ENCODE measurements at regions not wholly inside any gene's neighbourhood (a gene's known extent, or its start where the extent isn't known, plus 50 kb on each side); places are given as distances from the start of the nearest gene placed in this dataset.

- no peak overlapping the region for H3K4me3 ChIP-seq
- H3K9me3 ChIP-seq: no peaks in the 10 kb centered on the region
- 97% methylated on average over 1 of the region's 1 CpG for WGBS
- no peaks in the 10 kb centered on the region for H3K27me3 ChIP-seq
- TF ChIP-seq EP300 (IDR thresholded peaks at IDR 0.05): no peak
- no peak for TF ChIP-seq POLR2A (IDR thresholded peaks at IDR 0.05)
- TF ChIP-seq, protein P1, sequence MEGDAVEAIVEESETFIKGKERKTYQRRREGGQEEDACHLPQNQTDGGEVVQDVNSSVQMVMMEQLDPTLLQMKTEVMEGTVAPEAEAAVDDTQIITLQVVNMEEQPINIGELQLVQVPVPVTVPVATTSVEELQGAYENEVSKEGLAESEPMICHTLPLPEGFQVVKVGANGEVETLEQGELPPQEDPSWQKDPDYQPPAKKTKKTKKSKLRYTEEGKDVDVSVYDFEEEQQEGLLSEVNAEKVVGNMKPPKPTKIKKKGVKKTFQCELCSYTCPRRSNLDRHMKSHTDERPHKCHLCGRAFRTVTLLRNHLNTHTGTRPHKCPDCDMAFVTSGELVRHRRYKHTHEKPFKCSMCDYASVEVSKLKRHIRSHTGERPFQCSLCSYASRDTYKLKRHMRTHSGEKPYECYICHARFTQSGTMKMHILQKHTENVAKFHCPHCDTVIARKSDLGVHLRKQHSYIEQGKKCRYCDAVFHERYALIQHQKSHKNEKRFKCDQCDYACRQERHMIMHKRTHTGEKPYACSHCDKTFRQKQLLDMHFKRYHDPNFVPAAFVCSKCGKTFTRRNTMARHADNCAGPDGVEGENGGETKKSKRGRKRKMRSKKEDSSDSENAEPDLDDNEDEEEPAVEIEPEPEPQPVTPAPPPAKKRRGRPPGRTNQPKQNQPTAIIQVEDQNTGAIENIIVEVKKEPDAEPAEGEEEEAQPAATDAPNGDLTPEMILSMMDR (IDR thresholded peaks at IDR 0.05): no peak
- no peak for TF ChIP-seq POLR2AphosphoS5 (IDR thresholded peaks at IDR 0.05)
- DNase-seq (ENCODE audit: low spot score in 2 of 2): no peak
- no peaks in the 10 kb centered on the region for H3K36me3 ChIP-seq
- H3K4me1 ChIP-seq: no peaks in the 10 kb centered on the region
- H3K27ac ChIP-seq: no peak overlapping the region
These were observed 136.0 kb downstream of the GJA1 start for GRCh38 chr6:121571455-121571854.

DNA sequence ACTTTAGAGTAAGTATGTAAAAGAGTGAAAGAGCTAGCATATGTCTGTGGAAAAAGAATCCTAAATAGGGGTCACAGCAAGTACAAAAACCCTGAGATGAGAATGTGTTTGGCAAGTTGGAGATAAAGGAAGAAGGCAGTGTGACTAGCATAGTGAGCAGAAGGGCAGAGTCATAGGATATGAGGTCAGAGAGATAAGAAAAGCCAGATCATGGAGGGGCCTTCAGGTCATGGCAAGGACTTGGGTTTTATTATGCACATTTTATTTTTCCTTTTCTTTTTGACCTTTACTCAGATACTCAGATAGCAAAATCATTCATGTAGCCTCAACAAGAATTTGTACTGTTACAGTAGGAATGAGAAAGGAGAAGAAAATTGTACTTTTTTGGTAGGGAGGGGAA, 138.0 kb downstream of the GJA1 start:
- H3K9me3 ChIP-seq: no peaks in the 10 kb centered on the region
- no peaks in the 10 kb centered on the region for H3K4me1 ChIP-seq
- DNase-seq (ENCODE audit: low spot score in 2 of 2): no peak
- TF ChIP-seq POLR2AphosphoS5 (IDR thresholded peaks at IDR 0.05) (no peak), EP300 (IDR thresholded peaks at IDR 0.05) (no peak), POLR2A (IDR thresholded peaks at IDR 0.05) (no peak)
- TF ChIP-seq, protein P1 (IDR thresholded peaks at IDR 0.05): no peak
- H3K27me3 ChIP-seq: no peaks in the 10 kb centered on the region
- no peaks in the 10 kb centered on the region for H3K36me3 ChIP-seq
- H3K4me3 ChIP-seq: no peak overlapping the region
- H3K27ac ChIP-seq: no peak overlapping the region

GRCh38 chr6:121578216-121578615, 142.8 kb downstream of the GJA1 start:
- TF ChIP-seq, protein P1 (IDR thresholded peaks at IDR 0.05): no peak

GRCh38 chr6:121579478-121579877, 144.0 kb downstream of the GJA1 start:
- H3K4me1 ChIP-seq: no peaks in the 10 kb centered on the region
- no peaks in the 10 kb centered on the region for H3K9me3 ChIP-seq
- H3K27ac ChIP-seq: no peak overlapping the region
- no peak overlapping the region for H3K4me3 ChIP-seq
- no peak for TF ChIP-seq POLR2AphosphoS5 (IDR thresholded peaks at IDR 0.05)
- 89% methylated on average over 1 of the region's 1 CpG for WGBS
- DNase-seq (ENCODE audit: low spot score in 2 of 2): no peak
- H3K36me3 ChIP-seq: no peaks in the 10 kb centered on the region
- H3K27me3 ChIP-seq: no peaks in the 10 kb centered on the region

More at GRCh38 chr6:121578216-121578615, 142.8 kb downstream of the GJA1 start:
- no peaks in the 10 kb centered on the region for H3K4me1 ChIP-seq
- DNase-seq (ENCODE audit: low spot score in 2 of 2): no peak
- H3K27ac ChIP-seq: no peak overlapping the region
- no peaks in the 10 kb centered on the region for H3K27me3 ChIP-seq
- no peaks in the 10 kb centered on the region for H3K9me3 ChIP-seq
- H3K4me3 ChIP-seq: no peak overlapping the region
- H3K36me3 ChIP-seq: no peaks in the 10 kb centered on the region

GRCh38 chr6:121581327-121581726, 145.9 kb downstream of the GJA1 start:
- no peak for DNase-seq (ENCODE audit: low spot score in 2 of 2)
- H3K4me1 ChIP-seq: no peaks in the 10 kb centered on the region
- no peak overlapping the region for H3K27ac ChIP-seq
- no peak overlapping the region for H3K4me3 ChIP-seq
- H3K36me3 ChIP-seq: no peaks in the 10 kb centered on the region
- TF ChIP-seq EP300 (IDR thresholded peaks at IDR 0.05): no peak
- TF ChIP-seq POLR2A (IDR thresholded peaks at IDR 0.05): no peak
- TF ChIP-seq POLR2AphosphoS5 (IDR thresholded peaks at IDR 0.05): no peak
- TF ChIP-seq, protein P1 (IDR thresholded peaks at IDR 0.05): no peak
- 89% methylated on average over 2 of the region's 2 CpGs for WGBS
- H3K27me3 ChIP-seq: no peaks in the 10 kb centered on the region
- no peaks in the 10 kb centered on the region for H3K9me3 ChIP-seq

DNA sequence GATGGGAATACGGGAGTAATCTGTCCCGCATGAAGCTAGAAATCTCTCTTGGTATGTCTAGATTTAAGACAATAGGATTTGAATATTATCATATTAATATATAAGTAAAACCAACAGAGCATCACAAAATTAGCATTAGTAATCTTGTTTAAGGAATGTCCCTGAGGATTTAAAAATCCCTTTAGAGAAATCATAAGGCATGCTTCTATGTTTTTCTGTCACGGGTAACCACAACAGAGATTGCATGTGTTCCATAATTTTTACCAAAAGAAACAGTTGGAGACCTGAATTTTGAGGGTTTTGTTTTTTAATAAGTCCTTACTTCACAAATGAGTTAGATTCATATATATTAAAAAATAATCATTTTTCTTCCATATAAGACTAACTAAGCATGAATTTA, 146.8 kb downstream of the GJA1 start:
- no peak for DNase-seq (ENCODE audit: low spot score in 2 of 2)
- Histone ChIP-seq H3K27ac (no peak overlapping the region), H3K36me3 (no peaks in the 10 kb centered on the region), H3K27me3 (no peaks in the 10 kb centered on the region), H3K4me3 (no peak overlapping the region), H3K4me1 (no peaks in the 10 kb centered on the region), H3K9me3 (no peaks in the 10 kb centered on the region)
- TF ChIP-seq POLR2A (IDR thresholded peaks at IDR 0.05) (no peak), POLR2AphosphoS5 (IDR thresholded peaks at IDR 0.05) (no peak), EP300 (IDR thresholded peaks at IDR 0.05) (no peak)
- TF ChIP-seq, protein P1 (IDR thresholded peaks at IDR 0.05): no peak
- 92% methylated on average over 3 of the region's 3 CpGs for WGBS

All from suprapubic skin (tissue), 4 donors.